ENCODE measurements at regions not wholly inside any gene's neighbourhood (a gene's known extent, or its start where the extent isn't known, plus 50 kb on each side); places are given as distances from the start of the nearest gene placed in this dataset.

DNA sequence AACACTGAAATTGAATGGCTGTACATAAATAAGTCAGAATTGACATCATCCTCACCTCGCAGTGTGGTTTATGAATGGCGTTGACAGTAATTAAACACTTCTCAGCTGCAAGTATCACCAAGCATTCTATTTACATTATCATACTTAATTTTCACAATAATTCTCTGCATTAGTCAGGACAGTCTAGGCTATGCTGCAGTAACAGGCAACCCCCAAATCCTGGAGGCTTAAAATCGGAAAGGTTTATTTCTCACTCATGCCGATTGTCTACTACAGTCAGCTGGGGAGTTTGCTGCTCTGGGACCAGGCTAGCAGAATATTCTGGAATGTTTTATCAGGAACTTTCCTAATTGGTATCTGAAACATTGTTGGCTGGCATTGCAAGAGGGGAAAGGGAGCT lies 493.2 kb upstream of the ERCC4 start:
- TF ChIP-seq, protein P1, sequence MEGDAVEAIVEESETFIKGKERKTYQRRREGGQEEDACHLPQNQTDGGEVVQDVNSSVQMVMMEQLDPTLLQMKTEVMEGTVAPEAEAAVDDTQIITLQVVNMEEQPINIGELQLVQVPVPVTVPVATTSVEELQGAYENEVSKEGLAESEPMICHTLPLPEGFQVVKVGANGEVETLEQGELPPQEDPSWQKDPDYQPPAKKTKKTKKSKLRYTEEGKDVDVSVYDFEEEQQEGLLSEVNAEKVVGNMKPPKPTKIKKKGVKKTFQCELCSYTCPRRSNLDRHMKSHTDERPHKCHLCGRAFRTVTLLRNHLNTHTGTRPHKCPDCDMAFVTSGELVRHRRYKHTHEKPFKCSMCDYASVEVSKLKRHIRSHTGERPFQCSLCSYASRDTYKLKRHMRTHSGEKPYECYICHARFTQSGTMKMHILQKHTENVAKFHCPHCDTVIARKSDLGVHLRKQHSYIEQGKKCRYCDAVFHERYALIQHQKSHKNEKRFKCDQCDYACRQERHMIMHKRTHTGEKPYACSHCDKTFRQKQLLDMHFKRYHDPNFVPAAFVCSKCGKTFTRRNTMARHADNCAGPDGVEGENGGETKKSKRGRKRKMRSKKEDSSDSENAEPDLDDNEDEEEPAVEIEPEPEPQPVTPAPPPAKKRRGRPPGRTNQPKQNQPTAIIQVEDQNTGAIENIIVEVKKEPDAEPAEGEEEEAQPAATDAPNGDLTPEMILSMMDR (IDR thresholded peaks at IDR 0.05) = no peak
- no peak overlapping the region for H3K4me3 Mint-ChIP-seq (ENCODE audit: unreplicated experiment)
- H3K36me3 Mint-ChIP-seq (ENCODE audit: low read depth) = no peaks in the 10 kb centered on the region
- DNase-seq (ENCODE audit: low spot score) = no peak
- no peak overlapping the region for H3K27ac Mint-ChIP-seq (ENCODE audit: unreplicated experiment)
- peaks cover 9% of the 10 kb centered on the region for H3K4me1 Mint-ChIP-seq (ENCODE audit: low read depth)
- H3K9me3 Mint-ChIP-seq (ENCODE audit: low read depth) = peaks cover 11% of the 10 kb centered on the region
- H3K27me3 Mint-ChIP-seq (ENCODE audit: low read depth) = no peaks in the 10 kb centered on the region

DNA sequence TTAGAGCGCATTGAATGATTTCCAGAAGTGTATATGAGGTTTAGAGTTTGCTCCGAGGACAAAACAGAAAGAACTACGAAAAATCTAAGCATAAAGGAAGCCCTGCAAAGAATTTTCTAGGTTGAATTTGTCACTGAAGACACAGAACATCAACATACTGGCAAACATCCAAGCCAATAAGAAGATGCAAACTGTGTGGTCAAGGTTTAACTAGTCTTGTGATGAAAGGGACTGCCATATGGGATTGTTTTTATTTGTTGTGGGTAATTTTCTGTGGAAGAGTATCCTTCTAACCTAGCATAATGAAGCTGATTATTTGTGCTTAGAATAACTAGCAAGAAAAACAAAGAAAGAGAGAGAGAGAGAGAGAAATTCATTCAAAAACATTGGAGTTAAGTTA lies 492.0 kb upstream of the ERCC4 start:
- TF ChIP-seq, protein P1 (IDR thresholded peaks at IDR 0.05) = no peak
- Mint-ChIP-seq H3K27ac (ENCODE audit: unreplicated experiment) (no peak overlapping the region), H3K27me3 (ENCODE audit: low read depth) (no peaks in the 10 kb centered on the region), H3K4me1 (ENCODE audit: low read depth) (peaks cover 7% of the 10 kb centered on the region), H3K4me3 (ENCODE audit: unreplicated experiment) (no peak overlapping the region), H3K36me3 (ENCODE audit: low read depth) (no peaks in the 10 kb centered on the region), H3K9me3 (ENCODE audit: low read depth) (peaks cover 11% of the 10 kb centered on the region)
- DNase-seq (ENCODE audit: low spot score) = no peak

DNA sequence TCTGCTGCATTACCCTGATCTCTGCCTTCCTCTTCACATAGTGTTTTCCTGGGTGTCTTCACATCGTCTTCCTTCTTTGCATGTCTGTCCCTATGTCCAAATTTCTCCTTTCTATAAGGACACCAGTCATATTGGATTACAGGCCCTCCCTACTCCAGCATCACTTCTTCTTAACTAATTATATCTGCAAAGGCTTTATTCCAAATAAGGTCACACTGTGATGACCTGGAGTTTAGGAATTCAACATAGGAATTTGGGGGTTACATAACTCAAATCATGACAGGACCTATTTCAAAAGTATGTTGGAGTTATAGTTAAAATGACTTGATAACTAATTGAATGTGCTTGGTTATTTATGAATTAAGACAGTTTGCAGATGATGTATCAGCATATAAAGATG lies 490.5 kb upstream of the ERCC4 start:
- DNase-seq (ENCODE audit: low spot score) = no peak
- no peak overlapping the region for H3K27ac Mint-ChIP-seq (ENCODE audit: unreplicated experiment)
- TF ChIP-seq, protein P1 (IDR thresholded peaks at IDR 0.05) = no peak
- no peaks in the 10 kb centered on the region for H3K36me3 Mint-ChIP-seq (ENCODE audit: low read depth)
- no peaks in the 10 kb centered on the region for H3K27me3 Mint-ChIP-seq (ENCODE audit: low read depth)
- H3K9me3 Mint-ChIP-seq (ENCODE audit: low read depth) = peaks cover 8% of the 10 kb centered on the region
- H3K4me1 Mint-ChIP-seq (ENCODE audit: low read depth) = peaks cover 7% of the 10 kb centered on the region
- H3K4me3 Mint-ChIP-seq (ENCODE audit: unreplicated experiment) = no peak overlapping the region

DNA sequence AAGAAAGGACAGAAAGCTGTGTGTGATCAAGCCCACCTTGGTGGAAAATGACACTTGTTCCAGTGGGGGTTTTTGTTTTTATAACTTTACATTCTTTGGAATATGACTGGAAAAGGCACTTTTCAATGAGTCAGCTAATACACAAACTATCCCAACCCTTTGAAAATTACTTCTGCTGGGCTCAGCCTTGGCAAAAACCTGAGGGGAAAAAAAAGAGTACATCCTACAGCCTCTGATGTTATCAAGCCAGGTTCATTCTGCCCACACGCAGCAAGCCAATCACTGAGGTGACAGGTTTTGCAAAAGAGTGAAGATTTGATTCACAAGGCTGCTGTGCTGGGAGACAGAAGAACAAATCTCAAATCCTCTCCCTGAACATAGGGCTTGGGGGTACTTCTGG lies 484.5 kb upstream of the ERCC4 start:
- no peaks in the 10 kb centered on the region for H3K27me3 Mint-ChIP-seq (ENCODE audit: low read depth)
- no peak for DNase-seq (ENCODE audit: low spot score)
- TF ChIP-seq, protein P1 (IDR thresholded peaks at IDR 0.05) = no peak
- peaks cover 6% of the 10 kb centered on the region for H3K4me1 Mint-ChIP-seq (ENCODE audit: low read depth)
- H3K27ac Mint-ChIP-seq (ENCODE audit: unreplicated experiment) = no peak overlapping the region
- peaks cover 3% of the 10 kb centered on the region for H3K9me3 Mint-ChIP-seq (ENCODE audit: low read depth)
- H3K36me3 Mint-ChIP-seq (ENCODE audit: low read depth) = no peaks in the 10 kb centered on the region
- H3K4me3 Mint-ChIP-seq (ENCODE audit: unreplicated experiment) = no peak overlapping the region

DNA sequence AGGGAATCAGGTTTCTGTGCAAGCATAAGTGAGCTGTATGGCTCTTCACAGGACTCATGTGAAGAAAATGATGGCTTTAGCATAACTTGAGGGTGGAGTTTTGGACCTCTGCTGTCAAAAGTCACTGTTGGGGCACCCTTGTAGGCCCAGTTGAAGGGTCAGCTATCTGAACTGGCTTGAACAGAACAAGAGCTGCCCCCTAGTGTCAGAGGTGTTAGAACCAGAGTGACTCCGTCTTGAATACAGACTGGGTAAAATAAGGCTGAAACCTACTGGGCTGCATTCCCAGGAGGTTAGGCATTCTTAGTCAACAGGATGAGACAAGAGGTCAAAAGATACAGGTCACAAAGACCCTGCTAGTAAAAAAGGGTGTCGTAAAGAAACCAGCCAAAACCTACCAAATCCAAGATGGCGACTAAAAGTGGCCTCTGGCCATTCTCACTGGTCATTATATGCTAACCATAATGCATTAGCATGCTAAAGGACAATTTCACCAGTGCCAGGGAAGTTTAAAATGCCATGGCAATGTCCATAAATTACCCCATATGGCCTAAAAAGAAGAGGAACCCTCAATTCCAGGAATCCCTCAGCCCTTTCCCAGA lies 484.0 kb upstream of the ERCC4 start:
- peak overlapping the region; percentile 42 for H3K27ac Mint-ChIP-seq (ENCODE audit: unreplicated experiment)
- no peak overlapping the region for H3K4me3 Mint-ChIP-seq (ENCODE audit: unreplicated experiment)
- peaks cover 6% of the 10 kb centered on the region for H3K4me1 Mint-ChIP-seq (ENCODE audit: low read depth)
- DNase-seq (ENCODE audit: low spot score) = no peak
- H3K9me3 Mint-ChIP-seq (ENCODE audit: low read depth) = peaks cover 3% of the 10 kb centered on the region
- TF ChIP-seq, protein P1 (IDR thresholded peaks at IDR 0.05) = no peak
- no peaks in the 10 kb centered on the region for H3K36me3 Mint-ChIP-seq (ENCODE audit: low read depth)
- H3K27me3 Mint-ChIP-seq (ENCODE audit: low read depth) = no peaks in the 10 kb centered on the region
